ENCODE measurements at regions not wholly inside any gene's neighbourhood (a gene's known extent, or its start where the extent isn't known, plus 50 kb on each side); places are given as distances from the start of the nearest gene placed in this dataset.

DNA sequence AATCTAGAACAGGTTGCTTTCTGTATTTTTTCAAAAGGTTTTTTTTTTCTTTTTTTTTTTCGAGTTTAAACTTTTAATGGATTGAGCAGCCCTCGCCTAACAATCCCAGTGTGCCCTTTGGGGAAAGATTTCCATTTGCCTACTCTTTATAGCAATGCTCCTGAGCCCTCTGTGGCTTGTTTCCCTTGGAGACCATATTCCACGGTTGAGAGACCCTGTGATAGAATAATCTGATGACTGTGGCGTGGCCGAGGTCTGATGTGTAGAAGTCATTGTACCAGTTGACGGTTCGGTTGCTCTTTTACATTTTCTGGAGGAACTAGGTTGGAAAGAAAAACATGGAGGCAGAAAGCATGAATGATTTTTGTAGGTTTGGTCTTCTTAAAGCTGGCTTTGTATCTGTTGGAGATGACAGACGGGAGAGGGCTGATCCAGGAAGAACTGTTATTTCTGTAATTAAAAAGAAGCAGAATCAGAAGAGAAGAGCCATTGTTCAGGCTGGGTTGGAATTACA lies 305.7 kb upstream of the NRIP1 start:
- TF ChIP-seq POLR2A (IDR thresholded peaks at IDR 0.05; ENCODE audit: low read depth, low read length) (no peak), RAD21 (IDR thresholded peaks at IDR 0.05; ENCODE audit: insufficient read depth, low read depth, low read length) (no peak), SP1 (IDR thresholded peaks at IDR 0.05; ENCODE audit: low read depth, low read length) (no peak)
- TF ChIP-seq, protein P1, sequence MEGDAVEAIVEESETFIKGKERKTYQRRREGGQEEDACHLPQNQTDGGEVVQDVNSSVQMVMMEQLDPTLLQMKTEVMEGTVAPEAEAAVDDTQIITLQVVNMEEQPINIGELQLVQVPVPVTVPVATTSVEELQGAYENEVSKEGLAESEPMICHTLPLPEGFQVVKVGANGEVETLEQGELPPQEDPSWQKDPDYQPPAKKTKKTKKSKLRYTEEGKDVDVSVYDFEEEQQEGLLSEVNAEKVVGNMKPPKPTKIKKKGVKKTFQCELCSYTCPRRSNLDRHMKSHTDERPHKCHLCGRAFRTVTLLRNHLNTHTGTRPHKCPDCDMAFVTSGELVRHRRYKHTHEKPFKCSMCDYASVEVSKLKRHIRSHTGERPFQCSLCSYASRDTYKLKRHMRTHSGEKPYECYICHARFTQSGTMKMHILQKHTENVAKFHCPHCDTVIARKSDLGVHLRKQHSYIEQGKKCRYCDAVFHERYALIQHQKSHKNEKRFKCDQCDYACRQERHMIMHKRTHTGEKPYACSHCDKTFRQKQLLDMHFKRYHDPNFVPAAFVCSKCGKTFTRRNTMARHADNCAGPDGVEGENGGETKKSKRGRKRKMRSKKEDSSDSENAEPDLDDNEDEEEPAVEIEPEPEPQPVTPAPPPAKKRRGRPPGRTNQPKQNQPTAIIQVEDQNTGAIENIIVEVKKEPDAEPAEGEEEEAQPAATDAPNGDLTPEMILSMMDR (IDR thresholded peaks at IDR 0.05 in 2 of 3, conservative IDR thresholded peaks at IDR 0.05 in 1 of 3; ENCODE audit: control insufficient read depth in 2 of 3, extremely low read depth in 1 of 3, insufficient read depth in 1 of 3, low read depth in 3 of 3, low read length in 3 of 3): no peak
